ENCODE measurements at regions not wholly inside any gene's neighbourhood (a gene's known extent, or its start where the extent isn't known, plus 50 kb on each side); places are given as distances from the start of the nearest gene placed in this dataset.

DNA sequence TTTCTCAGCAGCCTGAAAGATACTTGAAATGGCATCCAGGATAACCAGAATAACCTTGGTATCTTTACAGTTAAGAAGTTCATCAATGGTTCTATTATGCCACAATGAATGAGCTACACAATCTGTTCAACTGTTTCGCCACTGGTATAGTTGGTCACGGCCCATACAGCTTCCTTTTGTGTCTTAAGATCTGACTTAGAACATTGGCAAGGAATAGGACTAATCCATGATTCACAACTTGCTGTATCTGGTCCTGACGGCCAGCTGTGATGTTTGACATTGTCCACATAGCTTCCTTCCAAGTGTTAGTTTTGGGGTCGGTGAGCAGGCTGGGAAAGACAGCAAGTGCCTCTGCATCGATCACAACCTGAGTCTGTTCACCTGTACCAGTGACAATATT lies 113.3 kb upstream of the RAD23B start:
- no peak for DNase-seq (ENCODE audit: low spot score)

- no peak for DNase-seq (ENCODE audit: low spot score)
Observed at GRCh38 chr9:107170801-107171200, 112.3 kb upstream of the RAD23B start.

- peak; percentile 83 for DNase-seq (ENCODE audit: low spot score)
Observed at GRCh38 chr9:107172160-107172978, 110.7 kb upstream of the RAD23B start.

DNA sequence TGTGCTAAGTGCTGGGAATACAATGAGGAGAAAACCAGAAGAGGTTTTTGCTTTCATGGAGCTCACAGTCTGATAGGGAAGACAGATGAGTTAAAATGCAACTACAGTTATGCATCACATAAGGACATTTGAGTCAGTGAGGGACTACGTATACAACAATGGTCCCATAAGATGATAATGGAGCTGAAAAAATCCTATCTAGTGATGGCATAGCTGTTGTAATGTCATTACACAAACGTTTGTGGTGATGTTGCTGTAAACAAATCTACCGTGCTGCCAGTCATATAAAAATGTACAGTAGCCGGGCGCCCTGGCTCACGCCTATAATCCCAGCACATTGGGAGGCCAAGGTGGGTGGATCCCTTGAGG lies 110.1 kb upstream of the RAD23B start:
- no peak for DNase-seq (ENCODE audit: low spot score)

DNA sequence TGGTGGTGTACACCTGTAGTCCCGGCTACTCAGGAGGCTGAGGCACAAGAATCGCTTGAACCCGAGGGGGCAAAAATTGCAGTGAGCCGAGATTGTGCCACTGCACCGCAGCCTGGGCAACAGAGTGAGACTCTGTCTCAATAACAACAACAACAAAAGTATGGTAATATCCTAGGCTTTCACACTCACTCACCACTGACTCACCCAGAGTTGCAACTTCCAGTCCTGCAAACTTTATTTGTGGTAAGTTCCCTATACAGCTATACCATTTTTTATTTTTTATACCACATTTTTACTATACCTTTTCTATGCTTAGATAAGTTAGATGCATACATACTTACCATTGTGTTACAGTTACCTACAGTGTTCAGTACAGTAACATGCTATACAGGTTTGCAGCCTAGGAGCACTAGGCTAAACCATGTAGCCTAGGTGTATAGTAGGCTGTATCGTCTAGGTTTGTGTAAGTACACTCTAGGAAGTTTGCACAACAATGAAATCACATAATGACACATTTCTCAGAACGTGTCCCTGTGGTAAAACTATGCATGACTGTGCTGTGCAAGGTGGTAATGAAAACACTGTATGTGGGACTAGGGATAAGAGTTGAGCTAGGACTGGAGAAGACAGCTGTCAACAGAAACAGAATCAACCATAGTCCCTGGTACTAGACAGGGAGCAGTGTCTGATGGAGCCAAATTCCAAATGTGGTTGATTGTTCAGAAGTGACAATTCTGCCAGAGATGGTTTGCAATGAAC lies 109.5 kb upstream of the RAD23B start:
- DNase-seq (ENCODE audit: low spot score), result peak; percentile 62

GRCh38 chr9:107174441-107174840 lies 108.6 kb upstream of the RAD23B start:
- peak; percentile 49 for DNase-seq (ENCODE audit: low spot score)

- peak; percentile 52 for DNase-seq (ENCODE audit: low spot score)
Observed at GRCh38 chr9:107175041-107175440, 108.0 kb upstream of the RAD23B start.

DNA sequence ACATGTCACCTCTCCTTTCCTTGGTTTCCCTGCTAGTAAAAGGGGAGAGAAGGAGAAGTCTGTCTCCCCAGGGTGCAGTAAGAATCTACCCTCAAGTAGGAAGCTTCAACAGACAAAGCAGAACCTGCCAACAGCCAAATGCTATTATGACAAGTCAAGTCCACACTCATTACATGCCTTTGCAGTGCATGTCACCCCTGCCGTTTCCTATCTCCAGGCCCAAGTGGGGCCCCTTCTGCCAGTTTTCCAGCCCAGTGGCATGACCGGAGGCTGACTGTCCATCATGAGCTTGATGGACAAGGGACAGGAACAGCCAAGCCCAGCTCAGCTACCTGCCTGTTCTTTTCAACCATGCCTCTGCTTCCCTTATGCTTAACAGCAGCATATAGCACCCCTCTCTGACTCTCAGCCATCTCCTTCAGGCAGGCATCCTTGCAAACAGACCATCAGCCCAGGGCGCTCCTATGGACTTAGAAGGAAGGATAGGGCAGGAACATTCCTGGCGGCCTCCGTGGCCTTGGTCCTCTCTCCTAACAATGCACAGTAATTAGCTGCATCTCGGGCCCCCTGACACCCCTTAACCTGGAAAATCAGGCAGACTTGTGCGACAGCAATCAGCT lies 107.2 kb upstream of the RAD23B start:
- peak; percentile 31 for DNase-seq (ENCODE audit: low spot score)

DNA sequence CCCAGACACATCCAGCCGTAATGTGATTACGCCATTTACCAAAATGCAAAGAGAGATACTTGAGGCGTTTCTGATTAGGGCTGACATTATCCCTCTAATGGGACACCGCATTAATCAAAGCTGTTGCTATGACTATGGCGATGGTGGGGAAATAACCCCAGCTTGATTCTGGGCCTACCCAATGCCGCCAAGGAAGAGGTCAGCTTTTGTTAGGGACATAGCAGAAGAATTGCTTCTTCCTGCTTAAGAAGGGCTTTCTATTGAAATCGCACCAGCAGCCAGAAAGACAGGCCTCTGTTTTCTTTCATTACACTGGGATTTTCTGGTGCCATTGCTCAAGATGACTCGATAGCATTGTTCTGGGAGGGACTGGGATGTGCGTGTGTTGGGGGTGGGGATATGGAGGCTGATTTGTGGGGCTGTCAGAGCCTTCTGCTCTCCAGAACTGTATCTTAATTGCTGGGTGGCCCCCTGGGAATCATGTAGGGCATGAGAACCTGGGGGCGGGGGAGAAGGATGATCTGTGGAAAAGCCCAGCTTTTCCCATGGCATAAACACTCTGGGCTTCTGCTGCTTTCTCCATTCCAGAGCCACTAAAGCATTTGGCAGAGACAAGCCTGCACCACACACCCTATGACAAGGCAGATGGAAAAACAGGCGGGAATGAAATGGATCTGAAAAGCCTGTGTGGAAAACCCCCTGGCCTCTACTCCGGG lies 106.5 kb upstream of the RAD23B start:
- peak; percentile 40 for DNase-seq (ENCODE audit: low spot score)

DNA sequence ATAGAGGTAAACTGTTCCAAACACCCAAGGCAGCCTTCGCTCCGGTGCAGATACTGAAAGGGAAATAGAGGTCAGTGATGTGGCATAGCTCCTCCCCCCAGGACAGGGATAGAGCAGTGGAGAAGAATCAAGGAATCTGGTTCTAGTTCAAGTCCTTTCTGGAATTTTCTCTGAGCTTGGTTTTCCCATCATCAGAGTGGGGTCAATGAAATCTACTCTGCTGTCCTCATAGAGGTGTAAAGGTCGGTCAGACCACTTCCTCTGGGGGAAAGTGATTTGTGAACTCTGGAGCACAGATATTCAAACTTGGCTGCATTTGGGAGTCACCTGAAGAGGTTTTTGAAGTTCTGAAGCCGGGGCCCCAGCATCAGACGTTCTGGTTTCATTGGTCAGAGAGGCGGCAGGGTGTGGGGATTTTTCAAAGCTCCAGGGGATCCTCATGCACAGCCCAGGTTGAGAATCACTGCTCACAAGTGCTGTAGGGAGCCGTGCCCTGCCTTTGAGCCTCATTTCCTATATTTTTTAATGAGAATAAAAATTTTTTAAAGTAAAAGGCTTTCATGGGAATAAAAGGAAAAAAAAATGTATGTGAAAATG lies 105.7 kb upstream of the RAD23B start:
- DNase-seq (ENCODE audit: low spot score), result peak; percentile 65

DNA sequence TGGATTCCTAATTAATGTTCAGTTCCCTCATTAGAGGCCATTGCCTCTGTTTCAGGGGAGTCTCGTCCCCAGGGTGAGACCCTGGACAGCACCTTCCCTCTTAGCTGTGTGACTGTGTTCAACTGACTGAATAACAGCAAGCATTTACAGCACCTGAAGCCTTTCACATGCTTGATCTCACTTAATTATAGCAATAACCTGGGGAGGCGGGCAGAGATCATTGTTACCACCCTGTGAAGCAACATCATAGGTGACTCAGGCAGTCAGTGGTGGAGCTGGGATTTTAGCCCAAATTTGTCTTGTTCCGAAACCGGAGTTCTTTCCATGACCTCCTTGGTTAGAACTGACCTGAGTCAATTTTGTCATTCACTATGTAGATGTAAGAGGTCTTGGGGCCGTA lies 105.2 kb upstream of the RAD23B start:
- peak; percentile 45 for DNase-seq (ENCODE audit: low spot score)

GRCh38 chr9:107178293-107178692 lies 104.8 kb upstream of the RAD23B start:
- peak; percentile 85 for DNase-seq (ENCODE audit: low spot score)

GRCh38 chr9:107180206-107180605 lies 102.9 kb upstream of the RAD23B start:
- no peak for DNase-seq (ENCODE audit: low spot score)

DNA sequence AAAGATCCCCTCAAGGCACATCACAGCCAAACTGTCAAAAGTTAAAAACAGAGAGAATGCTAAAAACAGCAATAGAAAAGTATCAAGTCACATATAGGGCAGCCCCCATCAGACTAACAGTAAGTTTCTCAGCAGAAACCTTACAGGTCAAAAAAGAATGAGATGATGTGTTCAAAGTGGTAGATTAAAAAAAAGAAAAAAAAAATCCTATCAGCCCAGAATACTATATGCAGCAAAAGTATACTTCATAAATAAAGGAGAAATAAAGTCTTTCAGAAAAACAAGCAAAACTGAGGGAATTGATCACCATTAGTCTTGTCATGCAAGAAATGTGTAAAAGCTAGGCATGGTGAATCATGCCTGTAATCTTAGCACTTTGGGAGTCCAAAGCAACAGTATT lies 99.9 kb upstream of the RAD23B start:
- no peak for DNase-seq (ENCODE audit: low spot score)

DNA sequence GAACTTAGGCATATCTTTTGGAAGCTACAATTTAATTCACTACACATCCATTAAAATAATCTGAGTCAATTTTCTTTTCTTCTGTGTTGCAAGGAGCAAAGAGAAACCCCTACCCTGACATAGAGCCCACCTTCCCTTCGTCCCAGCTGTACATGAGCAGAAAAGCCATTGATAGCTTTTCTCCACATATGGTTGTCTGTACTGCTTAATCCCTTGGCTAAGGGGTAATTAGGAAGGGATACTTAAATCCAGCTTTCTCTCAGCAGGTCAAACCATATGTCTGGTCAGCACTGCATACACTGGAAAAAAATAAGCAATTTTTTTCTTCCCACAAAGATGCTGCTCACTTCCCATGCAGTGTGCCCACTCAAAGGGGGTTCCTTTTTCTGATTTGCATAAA lies 94.7 kb upstream of the RAD23B start:
- DNase-seq (ENCODE audit: low spot score), result no peak

DNA sequence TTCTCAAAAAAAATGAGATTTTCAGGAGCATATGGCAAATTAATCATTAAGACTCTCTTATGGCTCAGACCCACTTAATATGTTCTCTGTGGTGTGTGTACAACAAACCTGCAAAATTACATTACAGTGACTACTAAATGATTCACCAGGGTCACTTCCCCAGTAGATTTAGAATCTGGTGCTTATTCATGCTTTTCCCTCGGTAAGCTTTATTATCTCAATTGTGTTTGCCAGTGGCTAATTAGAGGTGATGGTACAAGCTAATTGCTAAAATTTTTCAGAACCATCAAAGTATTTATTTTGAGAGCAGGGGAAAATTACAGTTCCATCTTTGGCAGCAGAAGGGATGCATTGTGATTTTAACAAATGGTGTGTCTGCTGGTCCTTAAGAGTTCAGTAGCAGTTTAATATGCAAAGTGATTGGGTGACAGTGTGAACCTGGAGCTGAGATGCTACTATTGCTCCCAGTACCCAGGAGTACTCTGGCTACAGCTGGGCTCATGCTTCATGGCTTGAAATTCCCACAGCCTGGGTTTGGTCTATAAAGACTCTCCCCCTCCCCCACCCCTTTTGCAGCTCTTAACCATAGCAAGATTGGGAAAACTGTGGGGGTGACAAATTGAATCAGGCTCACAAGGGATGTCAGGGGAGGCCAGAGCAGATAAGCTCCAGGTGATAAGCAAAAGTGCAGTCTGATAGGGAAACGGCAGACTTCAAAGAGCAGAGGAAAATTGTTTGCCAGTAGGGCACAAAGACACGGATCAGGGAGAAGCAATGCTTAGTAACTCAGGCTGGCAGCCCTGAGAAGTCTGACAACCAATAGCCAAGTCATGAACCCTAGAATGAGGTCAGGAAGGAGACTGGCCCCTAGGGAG lies 92.8 kb upstream of the RAD23B start:
- DNase-seq (ENCODE audit: low spot score), result peak; percentile 79

GRCh38 chr9:107190936-107191290 lies 92.2 kb upstream of the RAD23B start:
- no peak for DNase-seq (ENCODE audit: low spot score)

- DNase-seq (ENCODE audit: low spot score), result no peak
Observed at GRCh38 chr9:107193251-107193650, 89.8 kb upstream of the RAD23B start.

GRCh38 chr9:107198718-107199117 lies 84.4 kb upstream of the RAD23B start:
- no peak for DNase-seq (ENCODE audit: low spot score)

DNA sequence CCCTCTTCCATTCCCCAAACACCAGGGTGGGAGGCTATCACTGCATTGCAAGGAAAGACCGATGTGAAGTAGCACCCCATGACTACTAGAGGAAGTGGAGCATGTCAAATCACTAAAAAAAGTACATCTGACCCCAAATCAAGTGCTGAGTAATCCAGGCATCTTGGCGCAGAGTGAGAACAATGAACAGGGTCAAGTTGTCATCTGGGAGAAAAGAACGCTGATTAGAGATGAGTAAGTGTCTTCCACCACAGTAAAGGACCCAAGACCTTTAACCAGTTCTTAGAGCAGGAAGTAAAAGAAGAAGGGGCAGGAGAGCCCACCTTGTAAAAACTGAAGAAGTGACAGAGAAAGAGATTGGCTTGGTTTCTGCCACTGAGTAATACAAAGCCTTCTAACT lies 75.0 kb upstream of the RAD23B start:
- DNase-seq (ENCODE audit: low spot score), result peak; percentile 11

DNA sequence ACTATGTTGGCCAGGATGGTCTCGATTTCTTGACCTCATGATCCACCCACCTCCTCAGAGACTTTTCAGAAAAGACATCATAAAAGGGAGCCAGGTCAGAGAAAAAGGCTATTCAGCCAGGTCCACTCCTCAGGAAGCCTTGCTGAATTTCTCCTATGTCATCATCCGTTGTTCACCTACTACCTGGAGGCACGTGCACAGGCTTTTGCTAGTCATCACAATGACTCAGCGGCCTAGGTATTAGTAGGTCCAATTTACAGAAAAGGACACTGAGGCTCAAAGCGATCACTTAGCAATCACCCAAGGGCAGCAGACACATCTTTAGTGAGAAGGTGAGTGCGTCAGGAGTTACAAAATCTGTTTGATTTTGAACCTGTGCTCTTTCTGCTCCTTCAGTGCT lies 72.3 kb upstream of the RAD23B start:
- peak; percentile 40 for DNase-seq (ENCODE audit: low spot score)

Measured in kidney tubule cell (primary cell).